GM12878 (cell line): ENCODE measurements at regions not wholly inside any gene's neighbourhood (a gene's known extent, or its start where the extent isn't known, plus 50 kb on each side); places are given as distances from the start of the nearest gene placed in this dataset.

Source experiments
- ATAC-seq: fragments of 200-7000 bp; cut with Tn5 transposase; 3 replicates; pipeline ENCODE4 v1.9.1; 2020; ENCODE audit warnings: mild to moderate bottlenecking, moderate library complexity
- BruUV-seq: library from RNA; stranded (reverse); fragments of 400-500 nt; replicated peaks from 2 replicates; lab custom pipeline; 2021; lab: Mats Ljungman, UMichigan
- CTCF ChIA-PET: fragments of 300-600 bp; sonication (Branson Sonifier 250); formaldehyde crosslinking; extraction: SDS; loops from one replicate; lab custom pipeline; 2021; ENCODE audit warnings: inconsistent platforms; lab: Yijun Ruan, JAX
- POLR2A ChIA-PET: fragments of 350-600 bp; formaldehyde crosslinking; extraction: SDS; loops from one replicate; lab custom pipeline; 2021; ENCODE audit warnings: inconsistent platforms; lab: Charles Lee
- RAD21 ChIA-PET: fragments of 300-600 bp; sonication (Branson Sonifier 250); formaldehyde crosslinking; loops from one replicate; lab custom pipeline; 2023; ENCODE audit warnings: antibody characterized with exemption; ENCODE audit not compliant: unreplicated experiment; lab: Charles Lee
- SMC1A ChIA-PET: fragments of 300-600 bp; sonication (Branson Sonifier 250); formaldehyde crosslinking; loops from one replicate; lab custom pipeline; 2023; ENCODE audit not compliant: unreplicated experiment, uncharacterized antibody; lab: Charles Lee
- DNase-seq: peaks from one replicate; pipeline ENCODE4 v3.0.0-alpha.2; 2011; ENCODE audit warnings: low read depth, low spot score
- FAIRE-seq: peaks from 3 replicates; lab custom pipeline; 2011; peaks lifted over from hg19 to GRCh38; lab: Jason Lieb, UNC
- H2AFZ ChIP-seq: 2 replicates; pipeline ENCODE4 v1.6.0; 2011; ENCODE audit warnings: low read depth, low read length, control low read depth; ENCODE audit not compliant: control insufficient read depth
- H3K27ac ChIP-seq: 2 replicates; pipeline ENCODE4 v1.5.1; 2011; ENCODE audit warnings: control low read depth; ENCODE audit not compliant: control insufficient read depth, insufficient read depth
- H3K27me3 ChIP-seq, 2 experiments: replicated peaks in 1 of 2; 2 replicates each; pipeline versions ENCODE4 v1.6.0 to v1.6.1; 2011; ENCODE audit warnings: low read length in 1 of 2; ENCODE audit not compliant: control insufficient read depth in 2 of 2, insufficient read depth in 2 of 2
- H3K36me3 ChIP-seq, 2 experiments: 2 replicates each; pipeline ENCODE4 v1.5.1; 2011; ENCODE audit warnings: low read length in 1 of 2; ENCODE audit not compliant: control insufficient read depth in 2 of 2, insufficient read depth in 2 of 2
- H3K4me1 ChIP-seq: 2 replicates; pipeline ENCODE4 v1.6.1; 2011; ENCODE audit warnings: mild to moderate bottlenecking, low read length, moderate library complexity, mixed read lengths; ENCODE audit not compliant: control insufficient read depth, insufficient read depth
- H3K4me2 ChIP-seq: 2 replicates; pipeline ENCODE4 v1.6.0; 2011; ENCODE audit warnings: control low read depth; ENCODE audit not compliant: control insufficient read depth, insufficient read depth
- H3K4me3 ChIP-seq: fragments of 200-600 bp; sonication (generic); 2 replicates; pipeline ENCODE4 v1.5.1; 2016
- H3K79me2 ChIP-seq: 2 replicates; pipeline ENCODE4 v1.6.0; 2011; ENCODE audit warnings: low read length; ENCODE audit not compliant: control insufficient read depth, insufficient read depth
- H3K9ac ChIP-seq: 2 replicates; pipeline ENCODE4 v1.8.0; 2011; ENCODE audit warnings: low read length, control low read depth, mixed read lengths; ENCODE audit not compliant: control insufficient read depth, insufficient read depth
- H3K9me3 ChIP-seq: replicated peaks from 3 replicates; pipeline ENCODE4 v1.5.1; 2011; ENCODE audit warnings: mild to moderate bottlenecking, low read length; ENCODE audit not compliant: control insufficient read depth, insufficient read depth
- H4K20me1 ChIP-seq: 2 replicates; pipeline ENCODE4 v1.6.0; 2011; ENCODE audit not compliant: control insufficient read depth, insufficient read depth
- CBX3 ChIP-seq: fragments of 200-600 bp; sonication (generic); IDR thresholded peaks from 2 replicates; pipeline ENCODE4 v1.6.1; 2016; ENCODE audit warnings: low read depth, borderline replicate concordance
- CHD1 ChIP-seq: IDR thresholded peaks from 2 replicates; pipeline ENCODE4 v1.6.1; 2012; ENCODE audit warnings: low read depth, low read length, improper control_type of control experiment
- ETV6 ChIP-seq, 2 experiments: fragments of 450-650 bp in 1 of 2; IDR thresholded peaks in 1 of 2; conservative IDR thresholded peaks in 1 of 2; 2 replicates each; pipeline ENCODE4 v1.6.1; 2014; ENCODE audit warnings: antibody characterized with exemption in 1 of 2, borderline replicate concordance in 1 of 2, low read depth in 1 of 2, mild to moderate bottlenecking in 1 of 2, moderate library complexity in 1 of 2
- GABPA ChIP-seq: IDR thresholded peaks from 2 replicates; pipeline ENCODE4 v1.6.1; 2014; ENCODE audit warnings: antibody characterized with exemption, low read depth, mild to moderate bottlenecking, inconsistent platforms
- HCFC1 ChIP-seq: fragments of 150-350 bp; IDR thresholded peaks from 2 replicates; pipeline ENCODE4 v1.6.1; 2014; ENCODE audit warnings: low read length
- IKZF2 ChIP-seq, 2 experiments: fragments of 450-650 bp; IDR thresholded peaks; 2 replicates each; pipeline ENCODE4 v1.6.1; 2017; ENCODE audit warnings: mild to moderate bottlenecking in 2 of 2, moderate library complexity in 2 of 2
- IRF4 ChIP-seq: IDR thresholded peaks from 2 replicates; pipeline ENCODE4 v1.6.1; 2011; ENCODE audit warnings: low read depth, low read length
- JUNB ChIP-seq: IDR thresholded peaks from 2 replicates; pipeline ENCODE4 v1.6.1; 2016; ENCODE audit warnings: antibody characterized with exemption, mild to moderate bottlenecking
- JUND ChIP-seq: IDR thresholded peaks from 2 replicates; pipeline ENCODE4 v1.6.1; 2012; ENCODE audit warnings: low read depth, mild to moderate bottlenecking, low read length, improper control_type of control experiment, moderate library complexity
- MEF2B ChIP-seq: fragments of 450-650 bp; IDR thresholded peaks from 2 replicates; pipeline ENCODE4 v1.6.1; 2018; ENCODE audit warnings: mild to moderate bottlenecking, moderate library complexity; ENCODE audit not compliant: partially characterized antibody, poor library complexity, severe bottlenecking
- NR2C1 ChIP-seq: fragments of 450-650 bp; IDR thresholded peaks from 2 replicates; pipeline ENCODE4 v1.6.1; 2017; ENCODE audit warnings: antibody characterized with exemption, mild to moderate bottlenecking, moderate library complexity
- NRF1 ChIP-seq: conservative IDR thresholded peaks from 2 replicates; pipeline ENCODE4 v1.6.1; 2011; ENCODE audit warnings: mild to moderate bottlenecking, low read depth, low read length, improper control_type of control experiment
- POLR2AphosphoS2 ChIP-seq: IDR thresholded peaks from 2 replicates; pipeline ENCODE4 v1.6.1; 2011; ENCODE audit warnings: low read depth, mild to moderate bottlenecking, low read length, improper control_type of control experiment, moderate library complexity
- RBBP5 ChIP-seq: fragments of 200-600 bp; sonication (generic); conservative IDR thresholded peaks from 2 replicates; pipeline ENCODE4 v1.6.1; 2016
- RFX5 ChIP-seq: IDR thresholded peaks from 2 replicates; pipeline ENCODE4 v1.6.1; 2011; ENCODE audit warnings: low read depth, low read length, improper control_type of control experiment
- SREBF2 ChIP-seq: IDR thresholded peaks from 2 replicates; pipeline ENCODE4 v1.6.1; 2012; ENCODE audit warnings: mild to moderate bottlenecking, low read length
- STAT3 ChIP-seq: IDR thresholded peaks from 2 replicates; pipeline ENCODE4 v1.6.1; 2011; ENCODE audit warnings: low read depth, low read length, improper control_type of control experiment
- TAF1 ChIP-seq: IDR thresholded peaks from 2 replicates; pipeline ENCODE4 v1.6.1; 2011; ENCODE audit warnings: mild to moderate bottlenecking, low read depth, low read length, borderline replicate concordance
- TARDBP ChIP-seq: IDR thresholded peaks from 2 replicates; pipeline ENCODE4 v1.6.1; 2016; ENCODE audit warnings: borderline replicate concordance
- TCF12 ChIP-seq: IDR thresholded peaks from 2 replicates; pipeline ENCODE4 v1.6.1; 2011; ENCODE audit warnings: low read depth, mild to moderate bottlenecking, low read length
- TCF3 ChIP-seq: IDR thresholded peaks from 2 replicates; pipeline ENCODE4 v1.6.1; 2012; ENCODE audit warnings: low read depth, mild to moderate bottlenecking, low read length, borderline replicate concordance; ENCODE audit not compliant: insufficient read depth
- YY1 ChIP-seq: IDR thresholded peaks from 2 replicates; pipeline ENCODE4 v1.6.1; 2011; ENCODE audit warnings: low read depth, mild to moderate bottlenecking, low read length
- ZBED1 ChIP-seq: IDR thresholded peaks from 2 replicates; pipeline ENCODE4 v1.6.1; 2016; ENCODE audit warnings: borderline replicate concordance
- ZNF274 ChIP-seq: IDR thresholded peaks from one replicate; pipeline ENCODE4 v1.8.0; 2011; ENCODE audit not compliant: insufficient read length, insufficient read depth
- WGBS: methylation state at CpG from one replicate; pipeline ENCODE4 v1.1.6; 2016; ENCODE audit warnings: low lambda C conversion rate; ENCODE audit not compliant: insufficient replicate concordance, insufficient coverage; ENCODE audit errors: missing lambda C conversion rate; 5-methylcytosine and 5-hydroxymethylcytosine counted together
- in situ Hi-C: fragments of 300-500 bp; cut with MboI; formaldehyde crosslinking; loops from 9 replicates; pipeline ENCODE4 v1.14.3; 2018; ENCODE audit warnings: mixed read lengths
- intact Hi-C: fragments of 100-400 bp; cut with micrococcal nuclease; formaldehyde crosslinking; loops from one replicate; pipeline ENCODE4 v1.14.2; 2022; ENCODE audit not compliant: unreplicated experiment
- TF ChIP-seq, protein P1 (sequence below): fragments of 450-650 bp; IDR thresholded peaks from 2 replicates; pipeline ENCODE4 v1.6.1; 2017; ENCODE audit warnings: mild to moderate bottlenecking, low read depth, inconsistent platforms; ENCODE audit not compliant: poor library complexity, severe bottlenecking

DNA sequence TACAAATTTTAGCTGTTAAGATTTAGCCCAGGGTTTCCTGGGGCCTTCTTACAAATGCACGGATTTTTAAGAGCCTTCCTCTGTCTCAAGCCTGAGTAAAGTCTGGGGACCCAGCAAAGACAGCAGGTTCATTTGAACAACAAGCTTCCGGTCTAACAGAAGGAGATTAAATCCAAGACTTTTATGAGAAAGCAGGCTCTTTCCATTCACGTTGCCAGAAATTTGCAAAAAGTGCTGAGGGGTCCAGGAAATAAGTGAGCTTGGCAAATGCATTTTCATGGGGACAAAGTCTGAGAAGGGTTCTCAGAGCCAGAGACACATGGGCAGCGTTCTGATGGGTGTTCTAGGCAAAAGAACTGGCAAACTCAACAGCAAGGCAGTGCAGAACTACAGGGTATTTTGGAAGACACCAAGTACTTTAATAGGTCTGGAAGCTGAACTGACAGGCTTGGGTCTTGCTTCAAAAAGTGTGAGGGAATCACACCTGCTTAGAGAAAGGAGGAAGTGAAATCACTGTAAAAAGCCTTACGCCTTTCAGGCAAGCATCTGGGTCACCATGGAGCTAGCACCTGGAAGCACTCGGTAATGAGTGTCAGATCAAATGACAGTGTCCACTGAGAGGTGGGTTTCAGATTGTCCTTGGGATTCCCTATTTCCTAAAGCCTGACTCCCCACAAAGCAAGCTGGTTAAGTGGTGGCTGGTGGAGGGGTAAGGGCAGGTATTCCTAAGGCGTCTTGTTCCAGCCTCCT is 115.8 kb upstream of the ARHGEF3 start:
- BruUV-seq, result no TSS peak
- no peaks in the 10 kb centered on the region for H4K20me1 ChIP-seq
- H3K9ac ChIP-seq, result peak overlapping the region; percentile 66
- intact Hi-C loops, result loop anchor here (1.0 to 5.0 kb wide), 6 partner anchors 41 to 215 kb away; no protein-coding TSS in a partner anchor
- ChIA-PET SMC1A (interaction anchor here (0.8 to 5.2 kb wide), 26 partner anchors 9 to 228 kb away, joined by 3 to 42 read pairs (median 4); partner anchors contain the start of gene ARHGEF3), RAD21 (interaction anchor here (0.6 to 4.9 kb wide), 14 partner anchors 22 to 192 kb away, joined by 3 to 39 read pairs (median 6); partner anchors contain the start of gene ARHGEF3), CTCF (interaction anchor here (0.8 to 5.5 kb wide), 10 partner anchors 10 to 210 kb away, joined by 3 to 40 read pairs (median 4); partner anchors contain the start of gene ARHGEF3), POLR2A (interaction anchor here (0.6 to 2.0 kb wide), 5 partner anchors 28 to 279 kb away, joined by 3 to 6 read pairs (median 5); no protein-coding TSS in a partner anchor)
- DNase-seq (peak; percentile 84), ATAC-seq (peak; percentile 74), FAIRE-seq (peak; percentile 93)
- H3K4me3 ChIP-seq, result peak overlapping the region; percentile 56
- H3K4me2 ChIP-seq, result peak overlapping the region; percentile 98
- peak overlapping the region; percentile 92 for H3K27ac ChIP-seq
- no peaks in the 10 kb centered on the region for H3K36me3 ChIP-seq
- 0% methylated on average over 7 of the region's 7 CpGs for WGBS
- H3K27me3 ChIP-seq, result no peaks in the 10 kb centered on the region
- no peak overlapping the region for H2AFZ ChIP-seq
- in situ Hi-C loops, result no loop called here
- no peaks in the 10 kb centered on the region; the same call in 1 of the 2 replicates for H3K79me2 ChIP-seq
- peaks cover 56% of the 10 kb centered on the region for H3K4me1 ChIP-seq
- H3K9me3 ChIP-seq, result no peaks in the 10 kb centered on the region
- no peak for TF ChIP-seq NR2C1
- no peak for TF ChIP-seq POLR2AphosphoS2
- no peak for TF ChIP-seq NRF1
- no peak for TF ChIP-seq ZNF274
- TF ChIP-seq ETV6 (conservative IDR thresholded peaks at IDR 0.05 in 1 of 2, IDR thresholded peaks at IDR 0.05 in 1 of 2; ENCODE audit: borderline replicate concordance in 1 of 2, low read depth in 1 of 2), result peak in 1 of 2 experiments; percentile 40; a peak in 1 of 4 replicates
- no peak for TF ChIP-seq RBBP5
- no peak for TF ChIP-seq TARDBP
- TF ChIP-seq IKZF2 (IDR thresholded peaks at IDR 0.05), result no peak; a peak in 2 of 4 replicates
- no peak for TF ChIP-seq TAF1
- TF ChIP-seq, protein P1, sequence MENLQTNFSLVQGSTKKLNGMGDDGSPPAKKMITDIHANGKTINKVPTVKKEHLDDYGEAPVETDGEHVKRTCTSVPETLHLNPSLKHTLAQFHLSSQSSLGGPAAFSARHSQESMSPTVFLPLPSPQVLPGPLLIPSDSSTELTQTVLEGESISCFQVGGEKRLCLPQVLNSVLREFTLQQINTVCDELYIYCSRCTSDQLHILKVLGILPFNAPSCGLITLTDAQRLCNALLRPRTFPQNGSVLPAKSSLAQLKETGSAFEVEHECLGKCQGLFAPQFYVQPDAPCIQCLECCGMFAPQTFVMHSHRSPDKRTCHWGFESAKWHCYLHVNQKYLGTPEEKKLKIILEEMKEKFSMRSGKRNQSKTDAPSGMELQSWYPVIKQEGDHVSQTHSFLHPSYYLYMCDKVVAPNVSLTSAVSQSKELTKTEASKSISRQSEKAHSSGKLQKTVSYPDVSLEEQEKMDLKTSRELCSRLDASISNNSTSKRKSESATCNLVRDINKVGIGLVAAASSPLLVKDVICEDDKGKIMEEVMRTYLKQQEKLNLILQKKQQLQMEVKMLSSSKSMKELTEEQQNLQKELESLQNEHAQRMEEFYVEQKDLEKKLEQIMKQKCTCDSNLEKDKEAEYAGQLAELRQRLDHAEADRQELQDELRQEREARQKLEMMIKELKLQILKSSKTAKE, result no peak
- TF ChIP-seq JUNB, result no peak
- no peak for TF ChIP-seq SREBF2
- TF ChIP-seq CBX3, result no peak
- peak; percentile 49 for TF ChIP-seq MEF2B
- peak; percentile 79; the same call in 1 of the 2 replicates for TF ChIP-seq IRF4
- peak; percentile 12; the same call in 1 of the 2 replicates for TF ChIP-seq ZBED1
- peak; percentile 100 for TF ChIP-seq TCF12
- no peak for TF ChIP-seq GABPA
- peak; percentile 52; the same call in 1 of the 2 replicates for TF ChIP-seq CHD1
- TF ChIP-seq TCF3, result peak; percentile 97
- TF ChIP-seq STAT3, result 0 out of 2 replicates have a peak, but pooled peaks have one; percentile 56
- TF ChIP-seq YY1, result no peak
- 0 out of 2 replicates have a peak, but pooled peaks have one; percentile 47 for TF ChIP-seq JUND
- no peak for TF ChIP-seq HCFC1
- no peak for TF ChIP-seq RFX5
